Heart left ventricle (tissue), 16 donors: ENCODE measurements at regions not wholly inside any gene's neighbourhood (a gene's known extent, or its start where the extent isn't known, plus 50 kb on each side); places are given as distances from the start of the nearest gene placed in this dataset.

Source experiments
- ATAC-seq, 4 donors: fragments of 200-7000 bp; cut with Tn5 transposase; one replicate each; pipeline ENCODE4 v1.9.1; 2020 to 2022; ENCODE audit warnings: moderate library complexity in 4 of 4, mild to moderate bottlenecking in 3 of 4, moderate number of reproducible peaks in 1 of 4
- DNase-seq, 5 donors: peaks; one replicate each; pipeline ENCODE4 v3.0.0-alpha.2; 2020
- H3K27ac ChIP-seq, 12 donors: fragments of 200-600 bp; sonication (generic) in 4 of 12; one replicate each; pipeline versions ENCODE4 v1.5.0 to v1.8.0; 2016 to 2022; ENCODE audit warnings: mild to moderate bottlenecking in 2 of 12
- H3K27me3 ChIP-seq, 9 donors: fragments of 200-600 bp; sonication (generic) in 2 of 9; one replicate each; pipeline versions ENCODE4 v1.5.1 to v1.8.0; 2016 to 2022; ENCODE audit warnings: mild to moderate bottlenecking in 3 of 9
- H3K36me3 ChIP-seq, 9 donors: fragments of 200-600 bp; sonication (generic) in 2 of 9; one replicate each; pipeline versions ENCODE4 v1.5.0 to v1.8.0; 2018 to 2022; ENCODE audit warnings: mild to moderate bottlenecking in 2 of 9
- H3K4me1 ChIP-seq, 12 donors: fragments of 200-600 bp; sonication (generic) in 4 of 12; one replicate each; pipeline versions ENCODE4 v1.5.0 to v1.8.0; 2016 to 2022; ENCODE audit warnings: mild to moderate bottlenecking in 3 of 12
- H3K4me3 ChIP-seq, 12 donors: fragments of 200-600 bp; sonication (generic) in 4 of 12; one replicate each; pipeline versions ENCODE4 v1.5.0 to v1.8.0; 2017 to 2022; ENCODE audit warnings: mild to moderate bottlenecking in 9 of 12, moderate library complexity in 4 of 12
- H3K9me3 ChIP-seq, 12 donors: fragments of 200-600 bp; sonication (generic) in 4 of 12; one replicate each; pipeline versions ENCODE4 v1.5.0 to v1.8.0; 2016 to 2022; ENCODE audit warnings: mild to moderate bottlenecking in 1 of 12
- POLR2A ChIP-seq, 2 donors: fragments of 450-650 bp; IDR thresholded peaks; one replicate each; pipeline ENCODE4 v1.6.1; 2017; ENCODE audit warnings: antibody characterized with exemption in 2 of 2, mild to moderate bottlenecking in 2 of 2, moderate library complexity in 2 of 2
- WGBS, 4 donors: extraction: QIAGEN DNeasy Blood & Tissue Kit in 2 of 4; methylation state at CpG; one replicate each; pipeline versions ENCODE4 v1.1.5 to v1.1.7; 2013 to 2018; 5-methylcytosine and 5-hydroxymethylcytosine counted together
- intact Hi-C, 10 donors: fragments of 100-400 bp; cut with DNase I; formaldehyde crosslinking; loops; one replicate each; pipeline versions ENCODE4 v1.11.1 to v1.14.2; 2022
- TF ChIP-seq, protein P1 (sequence below), 12 donors: fragments of 200-600 bp; sonication (generic) in 4 of 12; IDR thresholded peaks; one replicate each; pipeline versions ENCODE4 v1.5.0 to v1.8.0; 2018 to 2022; ENCODE audit warnings: antibody characterized with exemption in 12 of 12, mild to moderate bottlenecking in 5 of 12
- donor health status: ischemic (EF 13 %, LVEDD 7.1; RV severe dilation, severe dysfunction).
- donor health status: healthy with polysubstance abuse.
- donor health status: DM: no; HTN: yes; CAD: no.
- donor health status: DM: no; HTN: no; CAD: no.
- donor health status: ischemic (EF 25% LVEDD 6.9; RV normal size, moderate dysfunction).
- donor health status: ischemic (EF 25% LVEDD 5.7; RV mildly dilated, moderate dysfunction).
- donor health status: healthy.
- donor health status: DM: yes; HTN: yes; CAD: no.
- donor health status: ischemic (EF 35%, LVEDD 5.7; RV mildly dilated, moderate dysfunction).
- donor health status: nonischemic (EF 11% LVEDD 7.7; RV severe dilation, severe dysfunction).
- donor health status: DM: yes; HTN: yes; CAD: no.
- donor health status: PGD.
- donor health status: ischemic (EF 29% LVEDD 5.4; RV normal size, mild dysfunction).
- donor health status: nonischemic (EF 23%, LVEDD 6.1; RV moderate dilation, normal function).

GRCh38 chr12:84069198-84069597 lies 843.4 kb downstream of the SLC6A15 start:
- Histone ChIP-seq H3K27me3 (no peaks in the 10 kb centered on the region), H3K4me3 (no peak overlapping the region), H3K4me1 (no peaks in the 10 kb centered on the region), H3K27ac (no peak overlapping the region), H3K36me3 (no peaks in the 10 kb centered on the region), H3K9me3 (no peaks in the 10 kb centered on the region)
- intact Hi-C loops = no loop called here
- TF ChIP-seq, protein P1, sequence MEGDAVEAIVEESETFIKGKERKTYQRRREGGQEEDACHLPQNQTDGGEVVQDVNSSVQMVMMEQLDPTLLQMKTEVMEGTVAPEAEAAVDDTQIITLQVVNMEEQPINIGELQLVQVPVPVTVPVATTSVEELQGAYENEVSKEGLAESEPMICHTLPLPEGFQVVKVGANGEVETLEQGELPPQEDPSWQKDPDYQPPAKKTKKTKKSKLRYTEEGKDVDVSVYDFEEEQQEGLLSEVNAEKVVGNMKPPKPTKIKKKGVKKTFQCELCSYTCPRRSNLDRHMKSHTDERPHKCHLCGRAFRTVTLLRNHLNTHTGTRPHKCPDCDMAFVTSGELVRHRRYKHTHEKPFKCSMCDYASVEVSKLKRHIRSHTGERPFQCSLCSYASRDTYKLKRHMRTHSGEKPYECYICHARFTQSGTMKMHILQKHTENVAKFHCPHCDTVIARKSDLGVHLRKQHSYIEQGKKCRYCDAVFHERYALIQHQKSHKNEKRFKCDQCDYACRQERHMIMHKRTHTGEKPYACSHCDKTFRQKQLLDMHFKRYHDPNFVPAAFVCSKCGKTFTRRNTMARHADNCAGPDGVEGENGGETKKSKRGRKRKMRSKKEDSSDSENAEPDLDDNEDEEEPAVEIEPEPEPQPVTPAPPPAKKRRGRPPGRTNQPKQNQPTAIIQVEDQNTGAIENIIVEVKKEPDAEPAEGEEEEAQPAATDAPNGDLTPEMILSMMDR (IDR thresholded peaks at IDR 0.05) = no peak
- TF ChIP-seq POLR2A (IDR thresholded peaks at IDR 0.05) = no peak
- 57 to 62% (median 59%) methylated on average over 2 of the region's 2 CpGs for WGBS, 4 donors
- DNase-seq (no peak), ATAC-seq (no peak)

DNA sequence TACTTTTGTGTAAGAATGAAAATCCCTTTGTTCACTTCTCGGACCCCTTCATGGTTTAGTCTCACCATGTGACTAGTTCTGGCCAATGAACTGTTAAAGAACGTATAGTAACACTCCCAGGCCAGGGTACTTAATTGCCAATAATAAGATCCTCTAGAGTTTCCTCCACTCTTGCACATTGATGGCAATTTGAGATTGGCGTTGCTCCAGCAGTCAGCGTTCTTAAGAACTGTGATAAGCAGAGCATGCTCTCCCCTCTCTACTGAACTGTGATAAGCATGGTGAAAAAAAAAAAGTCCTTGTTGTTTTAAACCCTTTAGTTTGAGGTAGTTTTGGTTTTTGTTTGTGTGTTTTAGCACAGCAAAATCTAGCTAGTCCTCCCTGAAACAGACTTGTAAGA lies 854.5 kb downstream of the SLC6A15 start:
- Histone ChIP-seq H3K27me3 (no peaks in the 10 kb centered on the region), H3K27ac (no peak overlapping the region), H3K36me3 (no peaks in the 10 kb centered on the region), H3K4me1 (no peaks in the 10 kb centered on the region), H3K4me3 (no peak overlapping the region), H3K9me3 (peaks cover 0 to 5% (median 0%) of the 10 kb centered on the region in 12 donors)
- no peak for DNase-seq
- intact Hi-C loops = no loop called here
- no peak for TF ChIP-seq POLR2A (IDR thresholded peaks at IDR 0.05)
- TF ChIP-seq, protein P1 (IDR thresholded peaks at IDR 0.05) = no peak
- ATAC-seq = no peak
- WGBS, 4 donors = 35 to 41% (median 39%) methylated on average over 4 of the region's 4 CpGs

DNA sequence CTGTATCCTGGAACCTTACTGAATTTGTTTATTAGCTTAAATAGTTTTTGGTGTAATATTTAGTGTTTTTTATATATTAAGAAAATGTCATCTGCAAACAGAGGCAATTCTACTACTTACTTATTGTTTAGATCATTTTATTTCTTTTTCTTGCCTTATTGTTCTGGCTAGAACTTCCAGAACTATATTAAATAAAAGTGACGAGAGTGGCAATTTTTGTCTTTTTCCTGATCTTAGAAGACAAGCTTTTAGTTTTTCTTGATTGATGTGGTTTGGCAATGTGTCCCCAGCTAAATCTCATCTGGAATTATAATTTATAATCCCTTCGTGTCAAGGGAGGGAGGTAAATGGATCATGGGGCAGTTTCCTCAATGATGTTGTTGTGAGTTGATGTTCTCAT lies 857.8 kb downstream of the SLC6A15 start:
- DNase-seq = no peak
- H3K9me3 ChIP-seq = peaks cover 0 to 5% (median 0%) of the 10 kb centered on the region in 12 donors
- H3K36me3 ChIP-seq = no peaks in the 10 kb centered on the region
- TF ChIP-seq POLR2A (IDR thresholded peaks at IDR 0.05) = no peak
- intact Hi-C loops = no loop called here
- no peak for ATAC-seq
- H3K27me3 ChIP-seq = no peaks in the 10 kb centered on the region
- WGBS, 4 donors = 75 to 78% (median 77%) methylated on average over 2 of the region's 2 CpGs
- no peak overlapping the region for H3K4me3 ChIP-seq
- H3K27ac ChIP-seq = no peak overlapping the region
- H3K4me1 ChIP-seq = no peaks in the 10 kb centered on the region

DNA sequence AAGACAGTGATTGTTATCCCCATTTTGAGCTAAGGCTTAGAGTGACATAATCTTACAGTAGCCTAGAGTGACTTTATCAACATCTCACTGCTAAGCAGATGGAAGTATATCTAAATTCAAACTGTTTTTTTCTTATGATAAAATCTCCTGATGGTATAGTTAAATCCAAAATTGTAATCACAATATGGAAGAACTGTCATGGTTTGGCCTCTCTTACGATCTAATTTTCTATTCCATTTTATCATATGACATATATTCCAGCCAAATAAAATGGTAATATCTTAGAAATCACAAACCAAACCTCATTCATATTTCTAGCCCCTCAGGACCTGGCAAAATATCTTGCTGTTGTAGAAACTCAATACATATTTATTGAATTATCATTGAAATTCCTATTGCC lies 864.7 kb downstream of the SLC6A15 start:
- no peak for DNase-seq
- WGBS, 4 donors = 82 to 88% (median 85%) methylated on average over 1 of the region's 1 CpG

GRCh38 chr12:84046859-84047258 lies 865.7 kb downstream of the SLC6A15 start:
- no peaks in the 10 kb centered on the region for H3K27me3 ChIP-seq
- TF ChIP-seq POLR2A (IDR thresholded peaks at IDR 0.05) = no peak
- TF ChIP-seq, protein P1 (IDR thresholded peaks at IDR 0.05) = no peak
- intact Hi-C loops = no loop called here
- no peak for ATAC-seq
- H3K4me3 ChIP-seq = no peak overlapping the region
- no peak overlapping the region for H3K27ac ChIP-seq
- no peak for DNase-seq
- 90 to 95% (median 93%) methylated on average over 2 of the region's 2 CpGs for WGBS, 4 donors
- H3K36me3 ChIP-seq = no peaks in the 10 kb centered on the region
- H3K4me1 ChIP-seq = no peaks in the 10 kb centered on the region
- H3K9me3 ChIP-seq = no peaks in the 10 kb centered on the region

More for the DNA sequence above, 864.7 kb downstream of the SLC6A15 start:
- Histone ChIP-seq H3K36me3 (no peaks in the 10 kb centered on the region), H3K4me3 (no peak overlapping the region), H3K9me3 (no peaks in the 10 kb centered on the region), H3K4me1 (no peaks in the 10 kb centered on the region), H3K27me3 (no peaks in the 10 kb centered on the region), H3K27ac (no peak overlapping the region)
- no peak for ATAC-seq
- TF ChIP-seq POLR2A (IDR thresholded peaks at IDR 0.05) = no peak
- TF ChIP-seq, protein P1 (IDR thresholded peaks at IDR 0.05) = no peak
- intact Hi-C loops = no loop called here
